ENCODE measurements at regions not wholly inside any gene's neighbourhood (a gene's known extent, or its start where the extent isn't known, plus 50 kb on each side); places are given as distances from the start of the nearest gene placed in this dataset.

- peak; percentile 15 for DNase-seq (ENCODE audit: low read depth)
- no peak for TF ChIP-seq POLR2A (IDR thresholded peaks at IDR 0.05; ENCODE audit: extremely low read depth, insufficient read length)
- no peak for TF ChIP-seq MYC (IDR thresholded peaks at IDR 0.05; ENCODE audit: low read depth, low read length)
- TF ChIP-seq, protein P1, sequence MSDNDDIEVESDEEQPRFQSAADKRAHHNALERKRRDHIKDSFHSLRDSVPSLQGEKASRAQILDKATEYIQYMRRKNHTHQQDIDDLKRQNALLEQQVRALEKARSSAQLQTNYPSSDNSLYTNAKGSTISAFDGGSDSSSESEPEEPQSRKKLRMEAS (IDR thresholded peaks at IDR 0.05; ENCODE audit: low read depth, low read length): no peak
- TF ChIP-seq CTCF (IDR thresholded peaks at IDR 0.05; ENCODE audit: low read depth, low read length): no peak
- no peak overlapping the region for H3K4me3 ChIP-seq (ENCODE audit: low read depth, low read length)
These were observed 162.4 kb upstream of the NABP1 start for GRCh38 chr2:191515551-191515950.

DNA sequence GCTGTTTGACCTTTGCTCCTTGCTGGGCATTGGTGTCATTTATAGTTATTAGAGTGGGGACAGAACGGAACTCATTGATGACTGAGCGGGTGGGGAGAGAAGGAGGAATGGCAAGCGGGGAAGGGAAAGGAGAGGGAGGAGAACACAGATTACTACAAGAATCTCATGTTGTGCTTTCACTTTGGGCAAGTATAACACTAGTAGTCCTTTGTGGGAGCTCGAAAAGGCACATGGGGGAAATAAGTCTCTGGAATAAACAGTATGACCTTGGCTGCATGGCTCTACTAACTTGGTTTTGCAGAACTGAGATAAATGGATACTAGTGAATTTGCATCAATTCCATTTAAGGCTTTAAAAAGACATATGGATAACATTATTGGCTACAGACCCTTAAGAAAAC lies 161.7 kb upstream of the NABP1 start:
- H3K4me3 ChIP-seq (ENCODE audit: low read depth, low read length): no peak overlapping the region
- no peak for DNase-seq (ENCODE audit: low read depth)
- no peak for TF ChIP-seq CTCF (IDR thresholded peaks at IDR 0.05; ENCODE audit: low read depth, low read length)
- TF ChIP-seq, protein P1 (IDR thresholded peaks at IDR 0.05; ENCODE audit: low read depth, low read length): no peak
- TF ChIP-seq POLR2A (IDR thresholded peaks at IDR 0.05; ENCODE audit: extremely low read depth, insufficient read length): no peak
- TF ChIP-seq MYC (IDR thresholded peaks at IDR 0.05; ENCODE audit: low read depth, low read length): no peak

GRCh38 chr2:191521608-191522208 lies 156.2 kb upstream of the NABP1 start:
- no peak overlapping the region for H3K4me3 ChIP-seq (ENCODE audit: low read depth, low read length)
- DNase-seq (ENCODE audit: low read depth): peak; percentile 42
- TF ChIP-seq POLR2A (IDR thresholded peaks at IDR 0.05; ENCODE audit: extremely low read depth, insufficient read length): no peak
- TF ChIP-seq CTCF (IDR thresholded peaks at IDR 0.05; ENCODE audit: low read depth, low read length): peak; percentile 41
- no peak for TF ChIP-seq MYC (IDR thresholded peaks at IDR 0.05; ENCODE audit: low read depth, low read length)

- no peak overlapping the region for H3K4me3 ChIP-seq (ENCODE audit: low read depth, low read length)
- DNase-seq (ENCODE audit: low read depth): no peak
- TF ChIP-seq MYC (IDR thresholded peaks at IDR 0.05; ENCODE audit: low read depth, low read length) (no peak), POLR2A (IDR thresholded peaks at IDR 0.05; ENCODE audit: extremely low read depth, insufficient read length) (no peak), CTCF (IDR thresholded peaks at IDR 0.05; ENCODE audit: low read depth, low read length) (no peak)
- TF ChIP-seq, protein P1 (IDR thresholded peaks at IDR 0.05; ENCODE audit: low read depth, low read length): no peak
These were observed 155.3 kb upstream of the NABP1 start for GRCh38 chr2:191522478-191523120.

- peak; percentile 28 for DNase-seq (ENCODE audit: low read depth)
These were observed 151.8 kb upstream of the NABP1 start for GRCh38 chr2:191526091-191526490.

More at GRCh38 chr2:191526091-191526490, 151.8 kb upstream of the NABP1 start:
- H3K4me3 ChIP-seq (ENCODE audit: low read depth, low read length): no peak overlapping the region
- no peak for TF ChIP-seq POLR2A (IDR thresholded peaks at IDR 0.05; ENCODE audit: extremely low read depth, insufficient read length)
- TF ChIP-seq, protein P1 (IDR thresholded peaks at IDR 0.05; ENCODE audit: low read depth, low read length): no peak
- TF ChIP-seq MYC (IDR thresholded peaks at IDR 0.05; ENCODE audit: low read depth, low read length): no peak
- no peak for TF ChIP-seq CTCF (IDR thresholded peaks at IDR 0.05; ENCODE audit: low read depth, low read length)

Measured in NB4 (cell line).